Activated T-helper 2 cell treated with anti-CD3 and anti-CD28 coated beads, Interferon-gamma antibody, Interleukin-2, Interleukin-4, amounts not matched to agents 10 μg/mL and 5 μg/mL and 100 μg/mL, durations not matched to agents 14 hours and 24 hours and 36 hours (primary cell): ENCODE measurements at regions not wholly inside any gene's neighbourhood (a gene's known extent, or its start where the extent isn't known, plus 50 kb on each side); places are given as distances from the start of the nearest gene placed in this dataset.
"Not testable (repeated sequence)": the region's sequence is repeated elsewhere in the genome, so short reads cannot be mapped to it uniquely, and the experiment has no call there.

Experiments used
- DNase-seq: peaks from one replicate; pipeline ENCODE4 v3.0.0; 2021; ENCODE audit warnings: low spot score
- H3K27ac Mint-ChIP-seq: one replicate; pipeline ENCODE4 v1.8.0; 2021; ENCODE audit warnings: mixed read lengths
- H3K27me3 Mint-ChIP-seq: one replicate; pipeline ENCODE4 v1.8.0; 2021; ENCODE audit warnings: low read depth, mixed read lengths
- H3K36me3 Mint-ChIP-seq: one replicate; pipeline ENCODE4 v1.8.0; 2021; ENCODE audit warnings: low read depth, mixed read lengths
- H3K4me1 Mint-ChIP-seq: one replicate; pipeline ENCODE4 v1.8.0; 2021; ENCODE audit warnings: low read depth, mixed read lengths
- H3K4me3 Mint-ChIP-seq: one replicate; pipeline ENCODE4 v1.8.0; 2021; ENCODE audit warnings: low read depth, mild to moderate bottlenecking, moderate library complexity, mixed read lengths
- H3K9me3 Mint-ChIP-seq: one replicate; pipeline ENCODE4 v1.8.0; 2021; ENCODE audit warnings: mixed read lengths
- intact Hi-C: fragments of 100-400 bp; cut with micrococcal nuclease; formaldehyde crosslinking; loops from one replicate; pipeline ENCODE4 v1.15.1; 2023

- Mint-ChIP-seq H3K4me3 (no peak overlapping the region), H3K4me1 (no peaks in the 10 kb centered on the region), H3K27ac (no peak overlapping the region), H3K27me3 (no peaks in the 10 kb centered on the region), H3K36me3 (no peaks in the 10 kb centered on the region), H3K9me3 (no peaks in the 10 kb centered on the region)
- DNase-seq = no peak
- intact Hi-C loops = no loop called here
Observed at GRCh38 chr6:141110481-141110880, 1022.2 kb upstream of the GJE1 start.

DNA sequence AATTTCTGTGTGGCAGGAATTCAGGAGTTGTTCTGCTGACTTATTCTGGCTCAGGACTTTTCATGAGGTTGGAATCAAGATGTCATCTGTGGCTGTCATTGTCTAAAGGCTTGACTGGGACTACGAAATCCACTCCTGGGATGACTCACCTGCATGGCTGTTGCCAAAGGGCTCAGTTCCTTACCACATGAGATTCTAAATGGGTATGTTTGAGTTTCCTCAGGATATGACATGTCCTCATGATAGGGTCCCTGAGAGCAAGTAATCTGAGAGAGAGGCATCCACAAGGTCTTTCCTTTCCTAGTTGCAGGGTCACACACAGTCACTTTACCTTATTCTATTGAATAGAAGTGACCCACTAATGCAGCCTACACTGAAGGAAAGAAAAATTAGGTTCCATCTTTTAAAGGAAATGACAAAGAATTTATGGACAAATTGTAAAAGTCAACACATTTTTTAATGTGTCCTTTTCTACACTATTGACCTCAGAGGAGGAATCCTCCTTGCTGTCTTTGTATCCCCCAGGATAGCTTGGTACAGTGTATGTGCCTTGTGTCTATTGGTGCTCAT, 1025.0 kb upstream of the GJE1 start:
- intact Hi-C loops = no loop called here
- H3K27ac Mint-ChIP-seq = no peak overlapping the region
- H3K4me3 Mint-ChIP-seq = no peak overlapping the region
- H3K9me3 Mint-ChIP-seq = no peaks in the 10 kb centered on the region
- no peaks in the 10 kb centered on the region for H3K4me1 Mint-ChIP-seq
- H3K27me3 Mint-ChIP-seq = no peaks in the 10 kb centered on the region
- no peaks in the 10 kb centered on the region for H3K36me3 Mint-ChIP-seq
- DNase-seq = no peak

DNA sequence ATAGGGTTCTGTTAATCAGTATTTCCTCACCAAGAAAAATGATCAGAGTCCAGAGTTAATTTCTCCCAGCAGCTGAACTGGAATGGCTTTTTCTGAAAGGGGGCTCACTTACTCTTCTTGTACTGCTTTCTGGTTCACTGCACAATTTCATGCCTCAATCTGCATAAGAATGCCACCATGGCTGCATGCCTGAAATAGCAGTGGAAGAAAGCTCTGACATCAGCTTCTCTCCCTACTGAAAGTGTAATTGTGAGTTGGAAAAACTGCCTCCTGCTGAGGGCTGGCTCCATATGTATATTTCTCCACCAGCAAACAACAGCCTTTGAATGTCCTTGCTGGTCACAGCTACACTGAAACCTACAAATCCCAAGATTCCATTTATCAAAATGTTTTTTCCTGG, 1027.2 kb upstream of the GJE1 start:
- intact Hi-C loops = no loop called here
- Mint-ChIP-seq H3K27me3 (no peaks in the 10 kb centered on the region), H3K36me3 (no peaks in the 10 kb centered on the region)

DNA sequence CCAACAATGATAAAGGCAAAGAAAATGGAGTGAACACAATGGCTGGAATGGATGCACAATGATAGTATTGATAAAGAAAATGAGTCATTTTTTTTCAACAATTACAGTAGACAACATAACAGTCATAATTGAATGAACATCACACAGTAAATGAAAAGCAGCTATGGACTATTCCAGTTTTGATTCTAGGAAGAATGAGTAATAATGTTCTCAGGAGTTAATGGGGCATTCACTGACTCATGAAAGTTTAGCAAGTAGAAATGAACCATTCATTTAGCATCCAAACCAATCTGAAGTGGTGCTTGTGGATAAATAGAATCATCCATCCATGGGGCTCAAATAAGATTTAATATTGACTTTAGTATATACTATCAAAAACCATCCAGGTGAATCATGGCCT, 1029.5 kb upstream of the GJE1 start:
- H3K27ac Mint-ChIP-seq = no peak overlapping the region

More for the DNA sequence above, 1027.2 kb upstream of the GJE1 start:
- Mint-ChIP-seq H3K9me3 (no peaks in the 10 kb centered on the region), H3K4me1 (no peaks in the 10 kb centered on the region), H3K4me3 (no peak overlapping the region), H3K27ac (no peak overlapping the region)
- no peak for DNase-seq

DNA sequence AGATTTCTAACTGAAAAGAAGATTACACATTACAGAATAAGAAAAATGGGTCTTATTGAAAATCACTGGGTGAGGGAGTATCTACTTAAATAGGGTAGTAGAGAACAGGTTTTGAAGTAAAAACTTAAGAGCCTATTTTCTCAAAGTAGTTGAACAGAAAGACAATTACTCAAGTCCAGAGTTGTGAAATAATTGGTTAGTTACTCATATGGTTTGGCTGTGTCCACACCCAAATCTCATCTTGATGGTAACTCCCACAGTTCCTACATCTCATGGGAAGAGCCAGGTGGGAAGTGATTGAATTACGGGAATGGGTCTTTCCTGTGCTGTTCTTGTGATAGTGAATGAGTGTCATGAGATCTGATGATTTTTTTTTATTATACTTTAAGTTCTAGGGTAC, 1035.3 kb upstream of the GJE1 start:
- Mint-ChIP-seq H3K4me3 (no peak overlapping the region), H3K36me3 (no peaks in the 10 kb centered on the region), H3K9me3 (no peaks in the 10 kb centered on the region)

More for the DNA sequence above, 1029.5 kb upstream of the GJE1 start:
- Mint-ChIP-seq H3K4me3 (no peak overlapping the region), H3K36me3 (no peaks in the 10 kb centered on the region), H3K27me3 (no peaks in the 10 kb centered on the region), H3K4me1 (no peaks in the 10 kb centered on the region), H3K9me3 (no peaks in the 10 kb centered on the region)
- intact Hi-C loops = no loop called here
- no peak for DNase-seq

GRCh38 chr6:141095308-141095707, 1037.4 kb upstream of the GJE1 start:
- Mint-ChIP-seq H3K27ac (no peak overlapping the region), H3K4me3 (no peak overlapping the region), H3K9me3 (no peaks in the 10 kb centered on the region), H3K4me1 (no peaks in the 10 kb centered on the region), H3K36me3 (no peaks in the 10 kb centered on the region), H3K27me3 (no peaks in the 10 kb centered on the region)
- no peak for DNase-seq
- intact Hi-C loops = no loop called here

More for the DNA sequence above, 1035.3 kb upstream of the GJE1 start:
- Mint-ChIP-seq H3K4me1 (no peaks in the 10 kb centered on the region), H3K27me3 (no peaks in the 10 kb centered on the region), H3K27ac (no peak overlapping the region)
- no peak for DNase-seq
- intact Hi-C loops = no loop called here

GRCh38 chr6:141088171-141088570, 1044.6 kb upstream of the GJE1 start:
- intact Hi-C loops = no loop called here
- no peaks in the 10 kb centered on the region for H3K4me1 Mint-ChIP-seq

DNA sequence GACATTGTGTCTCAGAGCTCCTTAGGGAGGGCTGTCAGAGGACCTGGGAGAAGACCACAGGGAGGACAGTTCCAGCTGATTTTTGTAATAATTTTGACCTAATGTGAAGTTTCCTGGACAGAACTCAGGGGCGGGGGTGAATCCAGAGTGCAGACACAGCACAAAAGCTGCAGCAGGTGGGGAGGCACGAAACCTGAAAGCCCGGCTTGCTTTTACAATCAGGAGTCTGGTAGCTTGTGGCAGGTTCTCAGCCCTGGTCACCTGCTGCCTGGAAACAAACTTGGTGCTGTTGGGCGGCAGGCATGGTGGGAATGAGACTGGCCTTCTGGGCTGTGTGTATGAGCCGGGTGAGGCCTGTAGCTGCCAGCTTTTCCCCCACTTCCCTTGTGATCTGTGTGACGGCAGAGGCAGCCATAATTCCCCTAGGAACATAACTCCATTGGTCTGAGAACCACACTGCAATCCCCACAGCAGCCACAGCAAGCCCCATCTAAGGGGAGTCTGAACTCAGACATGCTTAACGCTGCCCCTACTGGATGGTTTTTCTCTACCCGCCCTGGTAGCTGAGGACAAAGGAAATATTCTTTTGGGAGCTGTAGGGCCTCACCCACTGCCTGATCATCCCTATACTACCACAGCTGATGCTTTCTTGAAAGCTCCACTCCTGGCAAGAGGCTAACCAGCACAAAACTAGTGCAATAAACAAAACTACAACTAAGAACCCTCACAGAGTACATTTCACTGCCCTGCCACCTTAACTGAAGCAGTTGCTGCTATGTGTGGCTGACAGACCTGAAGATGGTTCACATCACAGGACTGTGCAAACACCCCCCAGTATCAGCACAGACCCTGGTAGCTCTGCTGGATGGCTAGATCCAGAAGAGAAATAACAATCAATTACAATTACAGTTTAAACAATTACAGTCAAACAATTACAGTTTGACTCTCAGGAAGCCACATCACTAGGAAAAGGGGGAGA, 1055.1 kb upstream of the GJE1 start:
- intact Hi-C loops = no loop called here
- H3K4me1 Mint-ChIP-seq = no peaks in the 10 kb centered on the region
- H3K4me3 Mint-ChIP-seq = no peak overlapping the region
- no peak for DNase-seq
- no peaks in the 10 kb centered on the region for H3K36me3 Mint-ChIP-seq
- no peaks in the 10 kb centered on the region for H3K27me3 Mint-ChIP-seq
- H3K27ac Mint-ChIP-seq = no peak overlapping the region
- no peaks in the 10 kb centered on the region for H3K9me3 Mint-ChIP-seq

More at GRCh38 chr6:141088171-141088570, 1044.6 kb upstream of the GJE1 start:
- H3K9me3 Mint-ChIP-seq = no peaks in the 10 kb centered on the region
- no peak for DNase-seq
- no peaks in the 10 kb centered on the region for H3K27me3 Mint-ChIP-seq
- H3K36me3 Mint-ChIP-seq = no peaks in the 10 kb centered on the region
- H3K4me3 Mint-ChIP-seq = no peak overlapping the region
- no peak overlapping the region for H3K27ac Mint-ChIP-seq

- no peaks in the 10 kb centered on the region for H3K27me3 Mint-ChIP-seq
- H3K4me3 Mint-ChIP-seq = no peak overlapping the region
- no peaks in the 10 kb centered on the region for H3K9me3 Mint-ChIP-seq
- no peak overlapping the region for H3K27ac Mint-ChIP-seq
- intact Hi-C loops = no loop called here
- DNase-seq = no peak
- no peaks in the 10 kb centered on the region for H3K36me3 Mint-ChIP-seq
- H3K4me1 Mint-ChIP-seq = no peaks in the 10 kb centered on the region
Observed at GRCh38 chr6:141057761-141058160, 1075.0 kb upstream of the GJE1 start.

DNA sequence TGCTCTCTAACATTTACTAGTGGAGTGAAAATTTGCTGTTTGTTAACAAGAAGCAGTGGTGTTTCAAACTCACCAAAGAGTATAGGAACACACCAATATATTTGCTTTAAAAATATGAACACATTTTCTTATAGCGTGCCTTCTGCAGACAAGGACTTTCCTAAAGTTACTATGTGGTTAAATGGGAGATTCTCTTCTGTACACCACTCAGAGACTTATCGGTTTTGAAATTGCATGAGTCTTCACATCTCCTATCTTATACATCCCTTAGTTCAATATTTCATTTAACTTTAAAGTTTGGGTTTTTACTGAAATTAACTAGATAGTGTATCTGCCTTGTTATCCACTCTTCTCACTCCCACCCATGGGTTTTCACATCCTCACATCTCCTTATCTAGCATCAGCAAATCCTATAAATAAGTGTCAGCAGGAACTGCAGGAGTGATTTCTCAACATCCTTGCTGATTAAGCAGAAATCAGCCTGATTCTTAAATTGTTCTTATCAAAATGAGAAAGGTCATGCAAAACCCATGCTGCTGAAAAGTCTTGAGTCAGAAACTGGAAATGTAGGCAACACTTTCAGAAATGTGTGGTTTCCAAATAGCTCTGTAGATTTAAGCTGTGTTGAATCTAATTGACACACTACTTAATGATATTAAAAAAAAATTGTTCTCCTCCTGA, 1075.6 kb upstream of the GJE1 start:
- no peaks in the 10 kb centered on the region for H3K27me3 Mint-ChIP-seq
- intact Hi-C loops = no loop called here
- H3K36me3 Mint-ChIP-seq = no peaks in the 10 kb centered on the region
- H3K9me3 Mint-ChIP-seq = no peaks in the 10 kb centered on the region
- DNase-seq = no peak
- H3K4me1 Mint-ChIP-seq = no peaks in the 10 kb centered on the region
- no peak overlapping the region for H3K27ac Mint-ChIP-seq
- no peak overlapping the region for H3K4me3 Mint-ChIP-seq

- no peak overlapping the region for H3K27ac Mint-ChIP-seq
- H3K4me1 Mint-ChIP-seq = no peaks in the 10 kb centered on the region
- no peaks in the 10 kb centered on the region for H3K9me3 Mint-ChIP-seq
- no peak for DNase-seq
- intact Hi-C loops = no loop called here
- H3K4me3 Mint-ChIP-seq = no peak overlapping the region
- H3K36me3 Mint-ChIP-seq = no peaks in the 10 kb centered on the region
- no peaks in the 10 kb centered on the region for H3K27me3 Mint-ChIP-seq
Observed at GRCh38 chr6:141050471-141050870, 1082.3 kb upstream of the GJE1 start.

DNA sequence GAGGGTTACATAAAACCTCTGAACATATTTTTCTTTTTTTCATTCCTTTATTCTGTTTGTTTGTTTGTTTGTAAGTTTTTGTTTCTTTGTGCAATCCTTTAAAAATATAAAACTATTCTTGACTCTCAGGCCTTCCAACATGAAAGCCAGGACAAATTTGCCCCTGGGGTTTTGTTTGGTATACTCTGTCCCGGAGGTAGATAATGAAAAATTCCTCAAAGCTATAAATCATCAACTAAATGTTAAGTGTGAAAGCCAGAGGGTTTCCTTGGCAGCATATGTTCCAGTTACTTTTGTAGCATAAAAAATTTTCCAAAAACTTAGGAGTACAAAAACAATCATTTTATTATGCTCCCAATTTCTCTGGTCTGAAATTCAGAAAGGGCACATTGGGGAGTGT, 1084.3 kb upstream of the GJE1 start:
- H3K36me3 Mint-ChIP-seq = no peaks in the 10 kb centered on the region
- no peak for DNase-seq
- H3K4me1 Mint-ChIP-seq = no peaks in the 10 kb centered on the region
- intact Hi-C loops = no loop called here
- H3K27ac Mint-ChIP-seq = no peak overlapping the region
- no peaks in the 10 kb centered on the region for H3K27me3 Mint-ChIP-seq
- no peak overlapping the region for H3K4me3 Mint-ChIP-seq
- H3K9me3 Mint-ChIP-seq = no peaks in the 10 kb centered on the region

GRCh38 chr6:141046496-141046895, 1086.2 kb upstream of the GJE1 start:
- DNase-seq, H3K27ac Mint-ChIP-seq, H3K4me3 Mint-ChIP-seq, H3K27me3 Mint-ChIP-seq, H3K36me3 Mint-ChIP-seq, H3K9me3 Mint-ChIP-seq, H3K4me1 Mint-ChIP-seq, intact Hi-C loops: not testable (repeated sequence)
